GM12892 (cell line): ENCODE measurements at regions not wholly inside any gene's neighbourhood (a gene's known extent, or its start where the extent isn't known, plus 50 kb on each side); places are given as distances from the start of the nearest gene placed in this dataset.

Experiments
- POLR2A ChIP-seq: IDR thresholded peaks from 2 replicates; pipeline ENCODE4 v1.6.1; 2011; ENCODE audit warnings: low read depth, low read length, control low read depth
- POLR2AphosphoS5 ChIP-seq: IDR thresholded peaks from 2 replicates; pipeline ENCODE4 v1.6.1; 2011; ENCODE audit warnings: low read depth, low read length, control low read depth

- TF ChIP-seq POLR2A = no peak
- TF ChIP-seq POLR2AphosphoS5 = no peak
These were observed 72.6 kb upstream of the GALNT9 start for GRCh38 chr12:132401982-132402381.
